GM20000 (cell line): ENCODE measurements at regions not wholly inside any gene's neighbourhood (a gene's known extent, or its start where the extent isn't known, plus 50 kb on each side); places are given as distances from the start of the nearest gene placed in this dataset.

Experiments used
- DNase-seq: peaks from one replicate; pipeline ENCODE4 v3.0.0; 2012; ENCODE audit warnings: low spot score
- TF ChIP-seq, protein P1 (sequence below): IDR thresholded peaks from 2 replicates; pipeline ENCODE4 v1.5.1; 2012; ENCODE audit warnings: mild to moderate bottlenecking, control low read depth; ENCODE audit errors: extremely low read depth, missing control alignments

DNA sequence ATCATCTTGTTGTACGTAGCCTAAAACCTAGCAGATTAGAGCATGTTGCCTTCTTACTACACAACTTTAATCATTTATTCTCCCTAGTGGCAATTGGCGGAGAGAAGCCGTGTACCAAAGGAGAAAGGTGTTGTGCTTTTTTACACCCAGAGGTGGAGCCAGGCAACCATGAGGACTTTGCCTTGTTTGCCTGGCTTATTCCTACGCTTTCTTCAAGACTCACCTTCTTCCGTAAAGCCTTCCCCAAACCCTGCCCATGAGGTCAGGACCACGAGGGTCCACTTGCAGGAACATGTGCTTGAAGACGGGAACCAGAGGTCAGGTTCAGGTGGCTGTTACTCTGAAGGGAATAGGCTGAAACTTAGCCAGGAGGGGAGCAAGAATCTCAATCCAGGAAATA lies 290.5 kb downstream of the RAB28 start:
- TF ChIP-seq, protein P1, sequence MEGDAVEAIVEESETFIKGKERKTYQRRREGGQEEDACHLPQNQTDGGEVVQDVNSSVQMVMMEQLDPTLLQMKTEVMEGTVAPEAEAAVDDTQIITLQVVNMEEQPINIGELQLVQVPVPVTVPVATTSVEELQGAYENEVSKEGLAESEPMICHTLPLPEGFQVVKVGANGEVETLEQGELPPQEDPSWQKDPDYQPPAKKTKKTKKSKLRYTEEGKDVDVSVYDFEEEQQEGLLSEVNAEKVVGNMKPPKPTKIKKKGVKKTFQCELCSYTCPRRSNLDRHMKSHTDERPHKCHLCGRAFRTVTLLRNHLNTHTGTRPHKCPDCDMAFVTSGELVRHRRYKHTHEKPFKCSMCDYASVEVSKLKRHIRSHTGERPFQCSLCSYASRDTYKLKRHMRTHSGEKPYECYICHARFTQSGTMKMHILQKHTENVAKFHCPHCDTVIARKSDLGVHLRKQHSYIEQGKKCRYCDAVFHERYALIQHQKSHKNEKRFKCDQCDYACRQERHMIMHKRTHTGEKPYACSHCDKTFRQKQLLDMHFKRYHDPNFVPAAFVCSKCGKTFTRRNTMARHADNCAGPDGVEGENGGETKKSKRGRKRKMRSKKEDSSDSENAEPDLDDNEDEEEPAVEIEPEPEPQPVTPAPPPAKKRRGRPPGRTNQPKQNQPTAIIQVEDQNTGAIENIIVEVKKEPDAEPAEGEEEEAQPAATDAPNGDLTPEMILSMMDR = no peak
- DNase-seq = no peak

DNA sequence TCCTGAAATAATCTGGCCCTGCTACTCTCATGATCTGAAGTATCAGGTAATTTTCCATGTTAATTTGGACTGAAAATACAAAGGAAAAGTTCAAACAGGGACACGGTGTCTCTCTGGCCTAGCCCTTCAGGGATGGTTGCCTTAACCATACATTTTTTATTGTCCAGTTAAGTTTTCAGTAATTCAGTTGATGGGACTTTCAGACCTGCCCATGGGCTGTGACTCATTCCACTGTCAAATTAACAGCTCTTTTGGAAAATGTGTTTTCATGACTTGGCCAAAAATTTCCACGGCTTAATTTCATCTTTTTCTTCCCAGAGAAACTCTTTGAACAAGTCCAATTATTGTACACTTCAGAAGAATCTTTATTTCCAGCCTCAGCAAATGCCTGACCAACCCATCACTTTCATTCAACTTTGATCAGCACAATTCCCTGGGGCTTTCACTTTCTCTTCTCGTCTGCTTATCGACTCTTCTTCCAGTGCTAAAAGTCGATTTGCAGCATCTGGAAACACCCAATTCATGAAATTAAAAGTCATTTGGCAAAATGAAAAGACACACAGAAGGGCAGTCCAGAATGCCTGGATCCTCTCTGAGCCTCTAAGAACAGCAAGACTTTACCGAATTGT lies 293.9 kb downstream of the RAB28 start:
- DNase-seq = no peak
- TF ChIP-seq, protein P1 = no peak

DNA sequence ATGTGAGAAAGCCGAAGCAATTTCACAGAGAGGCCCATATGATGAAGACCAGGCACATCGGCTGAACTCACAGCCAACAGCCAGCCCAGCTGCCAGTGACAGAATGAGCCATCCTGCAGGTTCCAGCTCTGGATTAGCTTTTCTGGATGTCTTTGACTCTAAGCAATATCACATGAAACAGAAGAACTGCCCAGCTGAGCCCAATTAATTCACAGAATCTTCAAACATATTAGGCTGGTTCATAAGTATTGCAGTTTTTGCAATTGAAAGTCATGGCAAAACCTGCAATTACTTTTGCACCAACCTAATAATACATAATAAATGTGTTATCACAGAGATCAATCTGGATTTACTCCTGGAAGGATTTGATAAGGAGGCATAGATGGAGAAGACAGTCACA lies 299.9 kb downstream of the RAB28 start:
- DNase-seq = no peak
- TF ChIP-seq, protein P1 = no peak

DNA sequence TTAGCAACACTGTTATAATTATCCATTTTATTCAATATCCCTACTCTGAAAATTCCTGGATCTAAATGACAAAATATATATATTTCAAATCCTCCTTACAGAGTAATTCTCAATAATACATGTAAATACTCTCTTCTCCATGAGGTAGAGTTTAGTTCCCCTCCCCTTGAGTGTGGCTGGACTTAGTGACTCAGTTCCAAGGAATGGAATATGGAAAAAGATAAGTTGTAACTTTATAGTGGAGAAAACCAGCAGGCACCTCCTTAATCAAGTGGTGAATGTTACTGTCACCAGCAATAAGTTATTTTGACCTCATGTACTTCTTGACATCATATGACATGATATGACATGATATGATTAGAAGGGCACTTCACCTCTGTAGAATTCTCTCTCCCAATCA lies 302.0 kb downstream of the RAB28 start:
- DNase-seq = no peak
- TF ChIP-seq, protein P1 = no peak

DNA sequence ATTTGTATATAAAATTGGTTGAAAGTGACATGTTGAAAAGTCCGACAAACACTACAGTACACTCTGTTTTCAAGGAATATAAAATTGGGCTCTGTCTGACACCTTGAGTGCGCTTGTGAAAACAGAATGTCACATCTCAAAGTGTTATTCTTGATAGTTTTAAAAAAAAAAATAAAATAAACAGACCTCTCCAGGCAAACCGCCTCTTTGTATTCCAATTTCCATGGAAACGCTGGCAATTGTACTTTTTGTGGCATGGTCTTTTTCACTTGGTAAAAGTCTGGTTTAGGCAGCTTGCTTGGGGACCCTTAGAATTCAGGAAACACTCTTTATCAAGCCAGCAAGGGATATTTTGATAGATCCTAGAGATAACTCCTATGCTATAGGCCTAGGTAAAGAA lies 302.5 kb downstream of the RAB28 start:
- no peak for DNase-seq
- TF ChIP-seq, protein P1 = no peak

DNA sequence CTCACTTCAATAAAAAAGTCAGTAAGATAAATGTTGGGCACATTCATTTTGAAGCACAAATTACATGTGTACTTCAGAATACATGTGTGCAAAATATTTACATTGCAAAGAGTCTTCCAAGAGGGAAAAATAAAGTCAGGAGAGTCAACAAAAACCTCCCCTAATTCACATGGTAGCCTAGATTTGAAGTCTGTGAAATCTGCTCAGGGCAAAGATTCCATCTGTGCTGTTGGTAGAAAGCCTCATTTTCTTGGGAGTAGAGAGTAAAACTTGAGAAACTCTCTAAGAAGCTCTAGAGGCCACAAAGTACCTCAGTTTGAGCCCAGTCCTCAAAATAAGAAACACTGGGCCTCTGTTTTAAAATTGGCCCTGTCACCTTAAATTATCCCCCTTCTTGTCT lies 303.4 kb downstream of the RAB28 start:
- no peak for DNase-seq
- TF ChIP-seq, protein P1 = no peak

DNA sequence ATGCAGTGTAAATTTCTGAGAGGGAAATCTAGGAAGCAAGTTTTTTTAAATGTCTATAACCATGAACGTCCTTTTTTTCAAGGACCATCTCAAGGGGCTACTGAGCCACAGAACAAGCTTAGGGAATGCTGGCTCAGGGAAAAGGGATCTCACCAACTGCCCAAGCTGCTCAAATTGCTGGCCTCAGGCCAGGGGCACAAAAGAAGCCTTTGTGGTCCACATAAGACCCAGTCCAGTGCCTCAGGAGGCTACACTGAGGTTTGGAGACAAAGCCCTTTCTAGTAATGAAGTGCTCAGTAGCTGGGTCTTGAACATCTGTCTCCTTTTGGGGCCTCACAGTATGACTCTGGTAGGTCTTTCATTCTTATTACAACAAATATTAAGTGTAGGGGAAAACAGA lies 305.5 kb downstream of the RAB28 start:
- TF ChIP-seq, protein P1 = no peak
- no peak for DNase-seq
